HCT116 (cell line): ENCODE measurements at regions not wholly inside any gene's neighbourhood (a gene's known extent, or its start where the extent isn't known, plus 50 kb on each side); places are given as distances from the start of the nearest gene placed in this dataset.

Experiments
- CBX3 ChIP-seq: IDR thresholded peaks from 2 replicates; pipeline ENCODE4 v1.6.1; 2012; ENCODE audit warnings: low read depth
- CEBPB ChIP-seq: IDR thresholded peaks from 2 replicates; pipeline ENCODE4 v1.6.1; 2012; ENCODE audit warnings: low read depth
- CTCF ChIP-seq, 3 experiments: fragments of 200-600 bp in 1 of 3; sonication (generic) in 1 of 3; IDR thresholded peaks in 2 of 3; conservative IDR thresholded peaks in 1 of 3; 2 replicates each; pipeline ENCODE4 v1.5.1; 2012 to 2017; ENCODE audit warnings: low read depth in 2 of 3, low read length in 2 of 3, antibody characterized with exemption in 1 of 3, borderline replicate concordance in 1 of 3, control low read depth in 1 of 3, mild to moderate bottlenecking in 1 of 3, mixed read lengths in 1 of 3, mixed run types in 1 of 3, moderate library complexity in 1 of 3; ENCODE audit not compliant: insufficient read depth in 1 of 3
- EGR1 ChIP-seq: IDR thresholded peaks from 2 replicates; pipeline ENCODE4 v1.6.1; 2012; ENCODE audit warnings: low read depth
- EZH2 ChIP-seq: fragments of 200-600 bp; sonication (generic); IDR thresholded peaks from 2 replicates; pipeline ENCODE4 v1.6.1; 2017; ENCODE audit warnings: antibody characterized with exemption, mixed run types
- EZH2phosphoT487 ChIP-seq: fragments of 200-600 bp; IDR thresholded peaks from 2 replicates; pipeline ENCODE4 v1.6.1; 2018; ENCODE audit warnings: antibody characterized with exemption, borderline replicate concordance
- JUND ChIP-seq: IDR thresholded peaks from 2 replicates; pipeline ENCODE4 v1.6.1; 2012
- MAX ChIP-seq: IDR thresholded peaks from 2 replicates; pipeline ENCODE4 v1.6.1; 2012
- POLR2AphosphoS5 ChIP-seq: IDR thresholded peaks from 2 replicates; pipeline ENCODE4 v1.6.1; 2011; ENCODE audit warnings: mild to moderate bottlenecking, low read depth, low read length, moderate library complexity
- REST ChIP-seq: IDR thresholded peaks from 2 replicates; pipeline ENCODE4 v1.6.1; 2012; ENCODE audit warnings: low read depth
- SRF ChIP-seq: IDR thresholded peaks from 2 replicates; pipeline ENCODE4 v1.6.1; 2012; ENCODE audit warnings: low read depth
- TCF7L2 ChIP-seq: IDR thresholded peaks from 2 replicates; pipeline ENCODE4 v1.7.0; 2011; ENCODE audit warnings: borderline replicate concordance, inconsistent platforms; ENCODE audit not compliant: insufficient read depth, insufficient read length; ENCODE audit errors: extremely low read depth
- YY1 ChIP-seq: IDR thresholded peaks from 2 replicates; pipeline ENCODE4 v1.6.1; 2011; ENCODE audit warnings: low read length, low read depth, moderate library complexity, mild to moderate bottlenecking; ENCODE audit not compliant: insufficient replicate concordance; ENCODE audit errors: extremely low read depth
- ZNF274 ChIP-seq: fragments of 200-500 bp; sonication (Bioruptor generic); IDR thresholded peaks from 2 replicates; pipeline ENCODE4 v1.6.1; 2014; ENCODE audit warnings: mild to moderate bottlenecking, low read depth, low read length, inconsistent platforms

GRCh38 chr1:13893409-13893821 lies 193.4 kb downstream of the PRDM2 start:
- TF ChIP-seq CTCF (IDR thresholded peaks at IDR 0.05 in 2 of 3, conservative IDR thresholded peaks at IDR 0.05 in 1 of 3; ENCODE audit: borderline replicate concordance in 1 of 3, insufficient read depth in 1 of 3, low read depth in 2 of 3, low read length in 2 of 3) = no peak
- TF ChIP-seq REST = no peak
- no peak for TF ChIP-seq EZH2phosphoT487
- no peak for TF ChIP-seq CBX3
- TF ChIP-seq EZH2 = no peak
- TF ChIP-seq POLR2AphosphoS5 = no peak
- no peak for TF ChIP-seq SRF
- no peak for TF ChIP-seq JUND
- no peak for TF ChIP-seq CEBPB
- no peak for TF ChIP-seq MAX
- TF ChIP-seq EGR1 = no peak
- no peak for TF ChIP-seq ZNF274
- no peak for TF ChIP-seq YY1
- TF ChIP-seq TCF7L2 = no peak
